Mesendoderm (in vitro differentiated cells): ENCODE measurements at regions not wholly inside any gene's neighbourhood (a gene's known extent, or its start where the extent isn't known, plus 50 kb on each side); places are given as distances from the start of the nearest gene placed in this dataset.
"Not testable (repeated sequence)": the region's sequence is repeated elsewhere in the genome, so short reads cannot be mapped to it uniquely, and the experiment has no call there.

Experiments used
- DNase-seq: peaks from one replicate; pipeline ENCODE4 v3.0.0; 2013
- H2AK5ac ChIP-seq: 2 replicates; pipeline ENCODE4 v1.6.1; 2013; ENCODE audit warnings: low read length, inconsistent platforms
- H2BK120ac ChIP-seq: 2 replicates; pipeline ENCODE4 v1.6.1; 2013; ENCODE audit warnings: low read depth, mild to moderate bottlenecking, low read length, moderate library complexity, mixed read lengths
- H2BK15ac ChIP-seq: replicated peaks from 2 replicates; pipeline ENCODE4 v1.6.1; 2013; ENCODE audit warnings: low read depth, mild to moderate bottlenecking, moderate library complexity
- H2BK5ac ChIP-seq: 2 replicates; pipeline ENCODE4 v1.6.1; 2013; ENCODE audit warnings: low read length, inconsistent platforms
- H3K18ac ChIP-seq: 2 replicates; pipeline ENCODE4 v1.6.1; 2013; ENCODE audit warnings: mild to moderate bottlenecking, low read length, mixed read lengths
- H3K23ac ChIP-seq: one replicate; pipeline ENCODE4 v1.6.1; 2013; ENCODE audit warnings: low read length
- H3K27ac ChIP-seq: 2 replicates; pipeline ENCODE4 v1.5.1; 2013; ENCODE audit warnings: low read depth, mild to moderate bottlenecking, inconsistent platforms, low read length, moderate library complexity
- H3K27me3 ChIP-seq: 2 replicates; pipeline ENCODE4 v1.6.1; 2013; ENCODE audit warnings: low read length, control low read depth, mild to moderate bottlenecking, inconsistent platforms; ENCODE audit not compliant: insufficient read depth, poor library complexity
- H3K36me3 ChIP-seq: 2 replicates; pipeline ENCODE4 v1.6.1; 2013; ENCODE audit warnings: low read length, inconsistent platforms; ENCODE audit not compliant: control insufficient read depth, insufficient read depth
- H3K4ac ChIP-seq: one replicate; pipeline ENCODE4 v1.6.1; 2013; ENCODE audit warnings: low read depth, mild to moderate bottlenecking, low read length, moderate library complexity
- H3K4me1 ChIP-seq: 2 replicates; pipeline ENCODE4 v1.6.1; 2013; ENCODE audit warnings: low read depth, low read length, inconsistent platforms; ENCODE audit not compliant: control insufficient read depth
- H3K4me2 ChIP-seq: 2 replicates; pipeline ENCODE4 v1.6.1; 2013; ENCODE audit warnings: low read length
- H3K4me3 ChIP-seq: 2 replicates; pipeline ENCODE4 v1.5.1; 2013; ENCODE audit warnings: mild to moderate bottlenecking, low read length
- H3K56ac ChIP-seq: one replicate; pipeline ENCODE4 v1.6.1; 2013; ENCODE audit warnings: low read length
- H3K79me1 ChIP-seq: 2 replicates; pipeline ENCODE4 v1.6.1; 2013; ENCODE audit warnings: low read length, inconsistent platforms
- H3K79me2 ChIP-seq: 2 replicates; pipeline ENCODE4 v1.6.1; 2013; ENCODE audit warnings: mild to moderate bottlenecking, low read length; ENCODE audit not compliant: control insufficient read depth, insufficient read depth
- H3K9ac ChIP-seq: 2 replicates; pipeline ENCODE4 v1.6.1; 2013; ENCODE audit warnings: low read length, inconsistent platforms
- H4K5ac ChIP-seq: one replicate; pipeline ENCODE4 v1.6.1; 2013; ENCODE audit warnings: low read length
- H4K8ac ChIP-seq: one replicate; pipeline ENCODE4 v1.6.1; 2013; ENCODE audit warnings: low read depth, mild to moderate bottlenecking, control low read depth, low read length, moderate library complexity
- WGBS: extraction: QIAGEN DNeasy Blood & Tissue Kit; methylation state at CpG from one replicate; pipeline ENCODE4 v1.1.7; 2013; ENCODE audit warnings: low lambda C conversion rate, missing lambda C conversion rate; ENCODE audit not compliant: insufficient coverage; ENCODE audit errors: extremely low coverage; 5-methylcytosine and 5-hydroxymethylcytosine counted together

- not testable (repeated sequence) for H3K27ac ChIP-seq
Measured at GRCh38 chr16:51977506-51977905, 569.4 kb downstream of the TOX3 start.

GRCh38 chr16:51971184-51971583 lies 575.8 kb downstream of the TOX3 start:
- no peak overlapping the region for H4K8ac ChIP-seq
- H3K27me3 ChIP-seq = no peaks in the 10 kb centered on the region
- no peak overlapping the region for H3K9ac ChIP-seq
- H4K5ac ChIP-seq = no peak overlapping the region
- no peak overlapping the region for H3K56ac ChIP-seq
- H3K23ac ChIP-seq = no peak overlapping the region
- no peaks in the 10 kb centered on the region for H3K36me3 ChIP-seq
- H3K79me2 ChIP-seq = no peaks in the 10 kb centered on the region
- no peaks in the 10 kb centered on the region for H3K79me1 ChIP-seq
- H2BK5ac ChIP-seq = no peak overlapping the region
- no peak overlapping the region for H2AK5ac ChIP-seq
- H3K4me1 ChIP-seq = no peaks in the 10 kb centered on the region
- H3K18ac ChIP-seq = no peak overlapping the region
- no peak overlapping the region for H3K4me2 ChIP-seq
- H3K4ac ChIP-seq = no peak overlapping the region
- H2BK15ac ChIP-seq = no peak overlapping the region
- H3K4me3 ChIP-seq = no peak overlapping the region
- no CpG with 5 or more reads among the region's 4 CpGs for WGBS
- no peak overlapping the region for H3K27ac ChIP-seq
- peak; percentile 42 for DNase-seq
- H2BK120ac ChIP-seq = no peak overlapping the region

More at GRCh38 chr16:51977506-51977905, 569.4 kb downstream of the TOX3 start:
- not testable (repeated sequence) for H3K23ac ChIP-seq, H2BK5ac ChIP-seq, H3K27me3 ChIP-seq, H4K5ac ChIP-seq, H3K4ac ChIP-seq, H3K4me1 ChIP-seq, DNase-seq, H3K79me2 ChIP-seq, H2BK15ac ChIP-seq, H3K18ac ChIP-seq, H4K8ac ChIP-seq, H3K56ac ChIP-seq, H3K4me2 ChIP-seq, H3K9ac ChIP-seq, H3K36me3 ChIP-seq, H3K79me1 ChIP-seq, H2AK5ac ChIP-seq, H3K4me3 ChIP-seq, H2BK120ac ChIP-seq
- no CpG with 5 or more reads among the region's 2 CpGs for WGBS

GRCh38 chr16:51968749-51969148 lies 578.2 kb downstream of the TOX3 start:
- no peak overlapping the region for H3K27ac ChIP-seq
- H4K8ac ChIP-seq = no peak overlapping the region
- no peak overlapping the region for H2AK5ac ChIP-seq
- H3K27me3 ChIP-seq = no peaks in the 10 kb centered on the region
- H3K4ac ChIP-seq = no peak overlapping the region
- no peaks in the 10 kb centered on the region for H3K79me1 ChIP-seq
- no peak overlapping the region for H3K56ac ChIP-seq
- no peaks in the 10 kb centered on the region for H3K4me1 ChIP-seq
- no peak overlapping the region for H2BK15ac ChIP-seq
- H3K79me2 ChIP-seq = no peaks in the 10 kb centered on the region
- no peak overlapping the region for H3K4me2 ChIP-seq
- no peak overlapping the region for H2BK5ac ChIP-seq
- no peaks in the 10 kb centered on the region for H3K36me3 ChIP-seq
- H3K18ac ChIP-seq = no peak overlapping the region
- WGBS = no CpG with 5 or more reads among the region's 1 CpG
- H3K23ac ChIP-seq = no peak overlapping the region
- no peak for DNase-seq
- no peak overlapping the region for H3K4me3 ChIP-seq
- H2BK120ac ChIP-seq = no peak overlapping the region
- no peak overlapping the region for H4K5ac ChIP-seq
- no peak overlapping the region for H3K9ac ChIP-seq

- Histone ChIP-seq H2AK5ac (no peak overlapping the region), H3K23ac (no peak overlapping the region), H3K27me3 (no peaks in the 10 kb centered on the region), H3K18ac (no peak overlapping the region), H3K4me1 (no peaks in the 10 kb centered on the region), H3K4ac (no peak overlapping the region), H4K8ac (no peak overlapping the region), H4K5ac (no peak overlapping the region), H3K36me3 (no peaks in the 10 kb centered on the region), H2BK15ac (no peak overlapping the region), H3K79me1 (no peaks in the 10 kb centered on the region), H3K9ac (no peak overlapping the region), H2BK120ac (no peak overlapping the region), H3K56ac (no peak overlapping the region), H3K27ac (no peak overlapping the region), H2BK5ac (no peak overlapping the region), H3K4me2 (no peak overlapping the region), H3K79me2 (no peaks in the 10 kb centered on the region), H3K4me3 (no peak overlapping the region)
- no peak for DNase-seq
- WGBS = no CpG with 5 or more reads among the region's 4 CpGs
Measured at GRCh38 chr16:51967646-51968045, 579.3 kb downstream of the TOX3 start.

- Histone ChIP-seq H2BK15ac (no peak overlapping the region), H3K79me2 (no peaks in the 10 kb centered on the region), H3K18ac (no peak overlapping the region), H2AK5ac (no peak overlapping the region), H3K4me3 (no peak overlapping the region), H3K56ac (no peak overlapping the region), H2BK5ac (no peak overlapping the region), H3K4ac (no peak overlapping the region), H3K9ac (no peak overlapping the region), H3K4me2 (no peak overlapping the region), H2BK120ac (no peak overlapping the region), H4K8ac (peak overlapping the region; percentile 31), H3K27ac (no peak overlapping the region), H3K27me3 (no peaks in the 10 kb centered on the region), H4K5ac (no peak overlapping the region), H3K4me1 (no peaks in the 10 kb centered on the region), H3K79me1 (no peaks in the 10 kb centered on the region), H3K23ac (no peak overlapping the region), H3K36me3 (no peaks in the 10 kb centered on the region)
- no CpG with 5 or more reads among the region's 4 CpGs for WGBS
- DNase-seq = no peak
Measured at GRCh38 chr16:51960931-51961330, 586.0 kb downstream of the TOX3 start.

- Histone ChIP-seq H3K36me3 (no peaks in the 10 kb centered on the region), H4K8ac (no peak overlapping the region), H3K79me1 (no peaks in the 10 kb centered on the region), H3K27me3 (no peaks in the 10 kb centered on the region), H2BK5ac (no peak overlapping the region), H3K4me3 (no peak overlapping the region), H3K18ac (no peak overlapping the region), H3K9ac (no peak overlapping the region), H3K27ac (no peak overlapping the region), H3K79me2 (no peaks in the 10 kb centered on the region), H4K5ac (no peak overlapping the region), H3K56ac (no peak overlapping the region), H3K4me2 (no peak overlapping the region), H2AK5ac (no peak overlapping the region), H2BK15ac (no peak overlapping the region), H3K4ac (no peak overlapping the region), H2BK120ac (no peak overlapping the region), H3K23ac (no peak overlapping the region), H3K4me1 (peaks cover 4% of the 10 kb centered on the region)
- no CpG with 5 or more reads among the region's 7 CpGs for WGBS
- no peak for DNase-seq
Measured at GRCh38 chr16:51953286-51953985, 593.5 kb downstream of the TOX3 start.
